C4-2B (cell line): ENCODE measurements at regions not wholly inside any gene's neighbourhood (a gene's known extent, or its start where the extent isn't known, plus 50 kb on each side); places are given as distances from the start of the nearest gene placed in this dataset.

Source experiments
- H3K27ac ChIP-seq: fragments of 450-650 bp; 2 replicates; pipeline ENCODE4 v1.5.1; 2017
- ZFX ChIP-seq: fragments of 450-650 bp; IDR thresholded peaks from 2 replicates; pipeline ENCODE4 v1.6.1; 2017
- TF ChIP-seq, protein P1 (sequence below): fragments of 450-650 bp; conservative IDR thresholded peaks from 2 replicates; pipeline ENCODE4 v1.5.1; 2017; ENCODE audit warnings: mild to moderate bottlenecking

- TF ChIP-seq, protein P1, sequence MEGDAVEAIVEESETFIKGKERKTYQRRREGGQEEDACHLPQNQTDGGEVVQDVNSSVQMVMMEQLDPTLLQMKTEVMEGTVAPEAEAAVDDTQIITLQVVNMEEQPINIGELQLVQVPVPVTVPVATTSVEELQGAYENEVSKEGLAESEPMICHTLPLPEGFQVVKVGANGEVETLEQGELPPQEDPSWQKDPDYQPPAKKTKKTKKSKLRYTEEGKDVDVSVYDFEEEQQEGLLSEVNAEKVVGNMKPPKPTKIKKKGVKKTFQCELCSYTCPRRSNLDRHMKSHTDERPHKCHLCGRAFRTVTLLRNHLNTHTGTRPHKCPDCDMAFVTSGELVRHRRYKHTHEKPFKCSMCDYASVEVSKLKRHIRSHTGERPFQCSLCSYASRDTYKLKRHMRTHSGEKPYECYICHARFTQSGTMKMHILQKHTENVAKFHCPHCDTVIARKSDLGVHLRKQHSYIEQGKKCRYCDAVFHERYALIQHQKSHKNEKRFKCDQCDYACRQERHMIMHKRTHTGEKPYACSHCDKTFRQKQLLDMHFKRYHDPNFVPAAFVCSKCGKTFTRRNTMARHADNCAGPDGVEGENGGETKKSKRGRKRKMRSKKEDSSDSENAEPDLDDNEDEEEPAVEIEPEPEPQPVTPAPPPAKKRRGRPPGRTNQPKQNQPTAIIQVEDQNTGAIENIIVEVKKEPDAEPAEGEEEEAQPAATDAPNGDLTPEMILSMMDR, result no peak
- TF ChIP-seq ZFX, result no peak
- H3K27ac ChIP-seq, result no peak overlapping the region
These were observed 62.1 kb downstream of the VCX3A start for GRCh38 chrX:6472652-6473342.

- H3K27ac ChIP-seq, result no peak overlapping the region
- no peak for TF ChIP-seq ZFX
- TF ChIP-seq, protein P1, result no peak
These were observed 66.2 kb downstream of the VCX3A start for GRCh38 chrX:6468706-6469105.

- no peak overlapping the region for H3K27ac ChIP-seq
These were observed 69.2 kb downstream of the VCX3A start for GRCh38 chrX:6465756-6466155.

GRCh38 chrX:6464726-6465125 lies 70.2 kb downstream of the VCX3A start:
- TF ChIP-seq, protein P1, result no peak
- no peak for TF ChIP-seq ZFX
- H3K27ac ChIP-seq, result no peak overlapping the region

More at GRCh38 chrX:6465756-6466155, 69.2 kb downstream of the VCX3A start:
- no peak for TF ChIP-seq ZFX
- TF ChIP-seq, protein P1, result no peak

GRCh38 chrX:6460893-6461490 lies 73.9 kb downstream of the VCX3A start:
- H3K27ac ChIP-seq, result no peak overlapping the region
- TF ChIP-seq ZFX, result no peak

GRCh38 chrX:6456196-6456595 lies 78.7 kb downstream of the VCX3A start:
- TF ChIP-seq ZFX, result no peak
- TF ChIP-seq, protein P1, result no peak
- no peak overlapping the region for H3K27ac ChIP-seq

DNA sequence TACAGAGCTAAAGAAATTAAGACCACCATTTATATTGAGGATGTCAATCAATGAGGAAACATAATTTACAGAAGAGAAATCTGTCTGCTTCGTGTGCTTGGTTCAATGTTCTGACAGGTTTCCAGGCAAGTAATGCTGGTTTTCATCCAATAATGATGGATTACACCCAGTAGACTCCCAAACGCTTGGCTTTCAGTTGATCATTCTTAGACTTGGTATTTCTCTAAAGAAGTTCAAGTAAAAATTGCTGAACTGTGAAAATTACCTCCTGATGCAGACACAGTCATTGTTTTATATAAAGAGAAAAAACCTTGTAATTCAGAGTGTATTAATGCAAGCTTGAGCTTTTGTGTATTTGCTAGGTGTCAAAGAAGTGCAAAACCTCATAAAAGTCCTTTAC lies 85.0 kb downstream of the VCX3A start:
- no peak overlapping the region for H3K27ac ChIP-seq
- TF ChIP-seq, protein P1, result no peak
- TF ChIP-seq ZFX, result no peak

DNA sequence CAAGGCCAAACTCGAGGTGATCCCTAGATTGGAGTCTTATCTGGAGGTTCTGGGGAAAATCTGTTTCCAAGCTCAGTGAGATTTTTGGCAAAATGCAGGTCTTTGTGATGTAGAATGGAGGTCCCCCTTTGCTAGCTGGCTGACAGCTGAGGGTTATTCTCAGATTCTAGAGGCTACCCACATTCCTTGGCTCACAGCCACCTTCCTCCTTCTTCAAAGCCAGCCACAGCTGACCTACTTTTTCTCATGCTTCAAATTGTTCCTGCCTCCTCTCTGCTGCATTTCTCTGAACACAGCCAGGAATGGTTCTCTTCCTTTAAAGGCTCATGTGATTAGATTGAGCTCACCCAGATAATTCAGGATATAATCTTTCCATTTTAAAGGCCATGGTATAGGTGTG lies 86.9 kb downstream of the VCX3A start:
- TF ChIP-seq, protein P1, result no peak
- no peak for TF ChIP-seq ZFX
- no peak overlapping the region for H3K27ac ChIP-seq
